Bronchial epithelial cell (primary cell): ENCODE measurements at regions not wholly inside any gene's neighbourhood (a gene's known extent, or its start where the extent isn't known, plus 50 kb on each side); places are given as distances from the start of the nearest gene placed in this dataset.

ENCODE experiments used
- DNase-seq: peaks from one replicate; pipeline ENCODE4 v3.0.0-alpha.2; 2010; ENCODE audit warnings: low read depth
- FAIRE-seq: peaks from 2 replicates; lab custom pipeline; 2011; peaks lifted over from hg19 to GRCh38; lab: Jason Lieb, UNC
- H3K27me3 ChIP-seq: 2 replicates; pipeline ENCODE4 v1.5.1; 2011; ENCODE audit warnings: low read length; ENCODE audit not compliant: control insufficient read depth, insufficient read depth
- H3K36me3 ChIP-seq: 2 replicates; pipeline ENCODE4 v1.5.1; 2011; ENCODE audit warnings: low read length; ENCODE audit not compliant: control insufficient read depth, insufficient read depth
- H3K4me3 ChIP-seq: 2 replicates; pipeline ENCODE4 v1.5.1; 2011; ENCODE audit warnings: mild to moderate bottlenecking, low read depth, low read length, control low read depth
- TF ChIP-seq, protein P1 (sequence below): IDR thresholded peaks from 2 replicates; pipeline ENCODE4 v1.5.1; 2011; ENCODE audit warnings: mild to moderate bottlenecking, moderate library complexity, low read length, control low read depth, inconsistent platforms; ENCODE audit not compliant: insufficient read depth, severe bottlenecking

DNA sequence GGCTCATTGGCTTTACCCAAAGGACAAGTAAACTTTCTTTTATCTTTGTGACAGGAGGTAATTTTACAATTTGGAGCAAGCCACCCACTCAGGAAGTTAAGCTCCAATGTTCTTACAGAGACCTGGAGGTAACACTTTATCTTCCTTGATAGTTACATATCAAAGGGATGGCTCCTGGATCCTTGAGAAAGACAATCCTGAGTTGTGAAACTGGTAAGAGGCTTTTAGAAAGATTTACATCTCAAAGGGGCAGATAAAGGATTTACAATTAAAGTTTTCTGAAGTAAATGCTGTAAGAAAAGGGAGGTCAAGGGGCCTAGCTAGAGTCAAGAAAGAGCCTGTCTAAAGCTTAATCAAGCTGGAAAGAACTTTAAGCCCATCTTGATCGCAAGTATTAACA lies 124.4 kb upstream of the ZNF804B start:
- TF ChIP-seq, protein P1, sequence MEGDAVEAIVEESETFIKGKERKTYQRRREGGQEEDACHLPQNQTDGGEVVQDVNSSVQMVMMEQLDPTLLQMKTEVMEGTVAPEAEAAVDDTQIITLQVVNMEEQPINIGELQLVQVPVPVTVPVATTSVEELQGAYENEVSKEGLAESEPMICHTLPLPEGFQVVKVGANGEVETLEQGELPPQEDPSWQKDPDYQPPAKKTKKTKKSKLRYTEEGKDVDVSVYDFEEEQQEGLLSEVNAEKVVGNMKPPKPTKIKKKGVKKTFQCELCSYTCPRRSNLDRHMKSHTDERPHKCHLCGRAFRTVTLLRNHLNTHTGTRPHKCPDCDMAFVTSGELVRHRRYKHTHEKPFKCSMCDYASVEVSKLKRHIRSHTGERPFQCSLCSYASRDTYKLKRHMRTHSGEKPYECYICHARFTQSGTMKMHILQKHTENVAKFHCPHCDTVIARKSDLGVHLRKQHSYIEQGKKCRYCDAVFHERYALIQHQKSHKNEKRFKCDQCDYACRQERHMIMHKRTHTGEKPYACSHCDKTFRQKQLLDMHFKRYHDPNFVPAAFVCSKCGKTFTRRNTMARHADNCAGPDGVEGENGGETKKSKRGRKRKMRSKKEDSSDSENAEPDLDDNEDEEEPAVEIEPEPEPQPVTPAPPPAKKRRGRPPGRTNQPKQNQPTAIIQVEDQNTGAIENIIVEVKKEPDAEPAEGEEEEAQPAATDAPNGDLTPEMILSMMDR = no peak
- Histone ChIP-seq H3K4me3 (no peak overlapping the region), H3K36me3 (no peaks in the 10 kb centered on the region), H3K27me3 (no peaks in the 10 kb centered on the region)
- no peak for DNase-seq
- FAIRE-seq = no peak

DNA sequence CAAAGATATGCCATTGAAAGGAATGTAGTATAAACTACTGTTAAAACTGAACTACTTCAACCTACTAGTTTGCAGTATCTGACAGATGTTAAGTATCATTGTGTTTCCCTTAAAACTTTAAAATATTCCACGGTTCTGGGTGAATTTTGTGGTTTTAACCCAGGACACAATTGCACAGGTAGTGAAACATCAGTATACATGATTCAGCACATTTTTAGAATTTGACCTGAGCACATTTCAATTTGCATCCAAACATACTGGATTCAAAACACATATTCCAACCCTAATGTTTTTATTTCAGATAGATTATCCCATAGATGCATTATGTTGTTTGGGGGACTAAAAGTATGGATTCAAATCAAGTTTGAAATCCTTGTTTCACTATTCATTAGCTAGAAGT lies 129.9 kb upstream of the ZNF804B start:
- DNase-seq (no peak), FAIRE-seq (no peak)
- no peaks in the 10 kb centered on the region for H3K27me3 ChIP-seq
- H3K4me3 ChIP-seq = no peak overlapping the region
- H3K36me3 ChIP-seq = no peaks in the 10 kb centered on the region
- TF ChIP-seq, protein P1 = no peak

DNA sequence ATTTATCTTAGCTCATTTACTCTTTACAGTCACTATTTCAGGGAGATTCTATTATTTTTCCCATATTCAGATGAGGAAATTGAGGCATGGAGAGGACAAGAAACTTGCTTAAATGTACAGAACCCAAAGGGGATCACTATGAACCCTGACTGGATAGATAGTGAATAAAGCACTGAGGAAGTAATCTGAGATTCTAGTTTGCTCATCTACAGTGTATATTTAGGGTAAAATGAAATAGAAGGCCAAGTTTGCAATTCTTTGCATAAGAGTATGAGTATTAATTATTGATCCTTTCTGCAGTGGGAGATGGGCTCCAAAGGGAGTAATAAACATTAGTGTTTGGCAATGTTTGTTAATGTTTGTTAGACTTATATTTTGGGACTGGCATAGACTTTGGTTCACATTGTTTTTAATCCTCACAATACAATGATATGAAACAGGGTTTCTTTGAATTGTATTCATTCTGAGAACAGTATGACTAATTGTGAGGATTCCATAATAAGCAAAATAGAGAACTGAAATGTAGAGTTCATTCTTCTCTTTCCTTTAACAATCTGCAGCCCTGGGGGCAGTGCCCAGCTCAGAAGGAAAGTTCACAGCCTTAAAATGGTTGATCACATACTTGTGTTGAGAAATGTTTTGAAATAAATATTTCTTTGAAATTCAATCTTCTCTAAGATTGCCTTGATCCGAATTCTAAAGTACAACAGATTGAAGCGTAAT lies 131.0 kb upstream of the ZNF804B start:
- TF ChIP-seq, protein P1 = no peak
- Histone ChIP-seq H3K27me3 (no peaks in the 10 kb centered on the region), H3K36me3 (no peaks in the 10 kb centered on the region), H3K4me3 (no peak overlapping the region)
- no peak for FAIRE-seq
- no peak for DNase-seq

DNA sequence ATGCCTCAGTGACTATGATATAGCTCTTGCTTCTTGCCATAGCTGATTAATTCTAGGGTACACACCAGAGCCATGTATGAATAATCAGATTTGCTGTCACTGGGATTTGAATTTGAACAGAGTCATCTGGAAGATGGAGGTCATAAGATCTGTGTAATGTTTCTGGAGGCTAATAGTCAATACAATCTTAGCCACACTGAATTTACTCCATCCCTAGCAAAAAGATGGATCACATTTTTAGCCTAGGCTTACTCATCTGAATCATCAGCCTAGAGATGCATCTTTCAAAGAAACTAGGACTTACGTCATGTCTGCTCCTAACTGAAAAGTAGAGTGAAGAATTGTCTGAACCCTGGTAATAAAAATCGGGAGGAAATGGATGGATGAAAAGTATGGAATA lies 142.3 kb upstream of the ZNF804B start:
- Histone ChIP-seq H3K4me3 (no peak overlapping the region), H3K36me3 (no peaks in the 10 kb centered on the region), H3K27me3 (no peaks in the 10 kb centered on the region)
- DNase-seq (no peak), FAIRE-seq (no peak)
- TF ChIP-seq, protein P1 = no peak

DNA sequence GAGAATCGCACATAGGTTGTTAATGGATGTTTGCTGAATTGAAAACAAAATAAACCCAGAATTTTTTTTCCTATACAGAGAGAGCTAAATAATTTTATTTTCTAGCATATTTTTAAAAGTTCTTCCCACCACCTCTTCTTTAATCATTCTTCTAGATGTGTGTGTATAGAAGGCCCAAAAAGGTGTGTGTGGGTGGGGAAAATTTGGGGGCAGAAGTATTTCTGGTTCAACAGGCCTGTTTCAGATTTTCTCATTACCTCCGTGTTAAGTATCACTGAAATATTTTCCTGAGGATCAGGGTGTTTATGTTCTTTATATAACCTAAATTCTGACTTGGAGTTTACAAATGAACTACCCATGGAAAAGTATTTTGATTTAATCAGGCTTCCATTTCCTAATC lies 144.2 kb upstream of the ZNF804B start:
- no peak for DNase-seq
- H3K36me3 ChIP-seq = no peaks in the 10 kb centered on the region
- TF ChIP-seq, protein P1 = no peak
- H3K27me3 ChIP-seq = no peaks in the 10 kb centered on the region
- FAIRE-seq = no peak
- no peak overlapping the region for H3K4me3 ChIP-seq

DNA sequence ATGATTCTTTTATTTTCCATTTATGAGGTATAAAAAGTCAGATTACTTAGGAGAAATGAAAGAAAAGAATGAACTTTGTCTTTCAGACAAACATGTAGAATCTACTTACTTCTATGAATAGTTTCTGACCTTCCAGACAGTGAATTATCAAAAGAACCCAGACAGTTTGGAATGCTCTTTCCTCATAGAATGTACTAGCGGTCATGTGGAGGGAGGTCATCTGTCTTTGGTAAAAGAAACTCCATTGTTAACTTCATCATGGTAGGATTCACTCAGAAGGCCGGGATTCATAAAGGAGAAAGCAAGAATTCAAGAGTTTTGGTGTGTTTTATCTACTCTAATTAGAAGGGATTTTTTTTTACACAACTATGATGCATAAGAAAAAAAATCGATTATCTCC lies 144.8 kb upstream of the ZNF804B start:
- TF ChIP-seq, protein P1 = no peak
- Histone ChIP-seq H3K36me3 (no peaks in the 10 kb centered on the region), H3K27me3 (no peaks in the 10 kb centered on the region), H3K4me3 (no peak overlapping the region)
- DNase-seq (no peak), FAIRE-seq (no peak)
